ENCODE measurements at regions not wholly inside any gene's neighbourhood (a gene's known extent, or its start where the extent isn't known, plus 50 kb on each side); places are given as distances from the start of the nearest gene placed in this dataset.
"Not testable (repeated sequence)": the region's sequence is repeated elsewhere in the genome, so short reads cannot be mapped to it uniquely, and the experiment has no call there.

DNA sequence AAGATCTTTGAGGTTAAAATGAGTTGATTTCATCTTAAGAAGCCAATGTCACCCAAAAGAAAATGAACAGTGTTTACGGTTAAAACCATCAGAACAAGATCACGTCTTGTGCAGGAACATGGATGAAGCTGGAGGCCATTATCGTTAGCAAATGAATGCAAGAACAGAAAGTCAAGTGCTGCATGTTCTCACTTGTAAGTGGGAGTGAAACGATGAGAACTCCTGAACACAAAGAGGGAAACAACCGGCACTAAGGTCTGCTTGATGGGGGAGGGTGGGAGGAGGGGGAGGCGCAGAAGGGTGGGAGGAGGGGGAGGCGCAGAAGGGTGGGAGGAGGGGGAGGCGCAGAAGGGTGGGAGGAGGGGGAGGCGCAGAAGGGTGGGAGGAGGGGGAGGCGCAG lies 214.8 kb upstream of the PRKCQ start:
- not testable (repeated sequence) for DNase-seq

- no peak for DNase-seq
Observed at GRCh38 chr10:6794441-6794840, 214.4 kb upstream of the PRKCQ start.

DNA sequence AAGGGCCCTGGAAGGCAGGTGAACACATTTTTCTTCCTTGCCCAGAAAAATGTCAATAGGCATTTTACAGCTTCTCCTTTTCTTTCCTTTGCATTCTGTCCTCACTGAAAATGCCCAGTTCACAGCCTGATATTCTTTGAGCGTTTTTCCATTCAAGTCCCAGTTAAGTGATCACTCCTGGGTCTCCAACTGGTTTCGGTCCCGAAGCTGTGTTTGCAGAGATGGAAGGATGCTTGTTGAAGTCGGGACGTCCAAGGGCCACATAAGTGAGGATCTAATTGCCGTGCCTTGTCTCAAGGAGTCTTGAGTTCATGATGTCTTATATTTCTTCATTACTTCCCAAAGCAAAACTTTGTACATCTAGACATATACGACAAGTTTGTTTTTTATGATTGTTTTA lies 208.7 kb upstream of the PRKCQ start:
- no peak for DNase-seq

DNA sequence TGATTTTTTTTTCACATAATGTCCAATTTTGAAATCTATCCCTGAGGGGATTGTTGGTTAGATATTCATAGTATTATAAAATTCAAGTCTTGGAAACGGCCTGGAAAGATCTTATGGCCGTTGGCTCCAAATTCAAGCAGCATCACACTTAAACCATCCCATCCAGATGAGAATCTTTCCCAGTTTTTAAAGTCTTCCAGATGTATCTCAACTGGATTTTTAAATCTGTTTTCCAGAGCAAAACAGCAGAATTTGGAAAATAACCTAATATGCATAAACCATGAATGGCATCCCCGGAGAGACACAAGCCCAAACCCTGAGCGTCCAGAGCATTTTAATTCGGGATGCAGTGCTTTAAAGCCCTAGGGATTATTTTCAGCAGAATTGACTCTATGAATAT lies 208.2 kb upstream of the PRKCQ start:
- no peak for DNase-seq

GRCh38 chr10:6787718-6788117 lies 207.6 kb upstream of the PRKCQ start:
- DNase-seq: no peak

DNA sequence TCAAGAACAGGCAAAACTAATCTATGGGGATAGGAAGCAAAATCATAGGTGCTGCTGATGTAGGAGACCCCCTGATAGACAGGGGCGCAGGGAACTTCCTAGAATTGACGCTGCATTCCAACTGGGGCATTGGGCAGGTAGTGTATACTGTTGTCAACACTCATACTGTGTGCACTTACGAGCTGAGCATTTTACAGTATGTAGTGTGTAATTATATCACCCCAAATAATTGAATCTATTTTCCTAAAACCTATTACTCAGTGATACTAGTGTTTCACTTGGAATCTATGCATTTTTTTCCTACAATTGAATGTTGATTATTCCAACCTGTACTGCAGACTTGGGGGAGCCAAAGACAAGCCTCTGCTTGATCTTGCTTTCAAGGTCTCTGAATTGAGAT lies 207.0 kb upstream of the PRKCQ start:
- no peak for DNase-seq

- no peak for DNase-seq
Observed at GRCh38 chr10:6786579-6787031, 206.5 kb upstream of the PRKCQ start.

DNA sequence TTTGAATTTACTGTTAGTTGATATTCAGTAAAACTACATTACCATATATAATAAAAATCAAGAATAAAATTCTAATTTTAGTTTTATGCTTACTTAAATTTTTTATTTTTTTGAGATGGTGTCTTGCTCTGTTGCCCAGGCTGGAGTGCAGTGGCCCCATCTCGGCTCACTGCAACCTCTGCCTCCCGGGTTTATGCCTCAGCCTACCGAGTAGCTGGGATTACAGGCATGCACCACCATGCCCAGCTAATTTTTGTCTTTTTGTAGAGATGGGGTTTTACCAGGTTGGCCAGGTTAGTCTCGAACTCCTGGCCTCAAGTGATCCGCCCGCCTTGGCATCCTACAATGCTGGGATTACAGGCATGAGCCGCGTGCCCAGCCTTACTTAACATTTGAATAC lies 204.4 kb upstream of the PRKCQ start:
- not testable (repeated sequence) for DNase-seq

DNA sequence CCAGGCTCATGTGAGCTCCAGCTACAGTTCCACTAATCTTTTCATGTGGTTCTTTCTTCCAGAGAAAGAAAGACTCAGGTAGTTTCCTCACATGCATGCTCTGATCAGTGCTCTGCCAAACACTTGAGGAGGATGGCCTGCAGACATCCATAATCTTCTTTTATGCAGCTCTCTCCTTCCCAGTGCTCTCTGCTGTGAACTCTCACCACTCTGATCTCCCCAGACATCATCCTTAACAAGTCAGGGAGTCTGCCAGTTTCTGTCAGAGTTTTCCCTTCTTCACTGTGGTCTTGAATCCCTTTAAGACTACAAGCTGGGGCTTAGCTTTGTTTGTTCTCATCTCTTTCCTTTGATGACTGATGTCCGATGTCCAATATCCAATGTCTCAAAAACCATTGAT lies 203.4 kb upstream of the PRKCQ start:
- no peak for DNase-seq

DNA sequence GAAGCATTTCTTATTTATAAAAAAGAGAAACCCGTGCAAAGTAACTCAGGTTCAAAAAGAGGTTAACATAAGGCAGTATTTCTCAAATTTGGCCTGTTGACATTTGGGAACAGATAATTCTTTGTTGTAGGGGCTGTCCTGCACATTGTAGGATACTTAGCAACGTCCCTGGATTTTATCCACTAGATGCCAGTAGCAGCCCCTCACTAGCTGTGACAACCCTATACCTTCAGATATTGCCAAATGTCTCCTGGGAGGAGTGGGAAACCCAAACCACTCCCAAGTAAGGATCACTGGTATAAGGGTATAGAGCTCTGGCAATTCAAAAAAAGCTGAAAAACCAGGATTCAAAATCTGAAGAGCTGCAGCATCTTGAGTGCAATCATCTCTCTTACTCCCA lies 202.3 kb upstream of the PRKCQ start:
- DNase-seq: no peak

DNA sequence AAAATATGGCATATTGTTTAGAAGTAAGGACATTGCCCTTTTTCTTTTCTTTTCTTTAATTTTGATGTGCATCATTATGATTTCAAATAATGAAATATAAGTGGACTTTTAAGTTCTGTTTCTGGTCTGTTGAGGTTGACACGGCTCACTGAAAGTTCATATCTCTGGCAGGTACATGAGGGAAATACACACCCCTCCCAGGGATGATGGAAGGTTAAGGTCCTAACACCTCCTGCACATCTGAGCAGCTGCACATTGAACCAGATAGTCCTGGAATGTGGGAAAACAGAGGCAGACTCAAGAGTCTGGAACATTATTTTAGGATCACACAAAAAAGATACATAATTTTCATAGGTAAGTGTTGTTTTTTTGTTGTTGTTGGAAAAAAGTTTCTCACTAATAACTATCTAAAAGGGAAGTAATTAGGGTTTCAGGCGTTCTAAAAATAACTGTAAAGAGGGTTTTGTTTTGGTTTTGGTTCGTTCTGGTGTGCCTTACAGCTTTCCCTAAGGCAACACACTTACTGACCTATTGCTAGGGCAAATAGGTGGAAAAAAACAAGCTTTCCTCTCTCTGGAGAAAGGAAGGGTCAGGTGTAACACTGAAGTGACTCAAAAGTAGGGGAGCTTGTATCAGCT lies 201.2 kb upstream of the PRKCQ start:
- no peak for DNase-seq

- no peak for DNase-seq
Observed at GRCh38 chr10:6780008-6780677, 200.1 kb upstream of the PRKCQ start.

GRCh38 chr10:6778992-6779701 lies 199.1 kb upstream of the PRKCQ start:
- no peak for DNase-seq

DNA sequence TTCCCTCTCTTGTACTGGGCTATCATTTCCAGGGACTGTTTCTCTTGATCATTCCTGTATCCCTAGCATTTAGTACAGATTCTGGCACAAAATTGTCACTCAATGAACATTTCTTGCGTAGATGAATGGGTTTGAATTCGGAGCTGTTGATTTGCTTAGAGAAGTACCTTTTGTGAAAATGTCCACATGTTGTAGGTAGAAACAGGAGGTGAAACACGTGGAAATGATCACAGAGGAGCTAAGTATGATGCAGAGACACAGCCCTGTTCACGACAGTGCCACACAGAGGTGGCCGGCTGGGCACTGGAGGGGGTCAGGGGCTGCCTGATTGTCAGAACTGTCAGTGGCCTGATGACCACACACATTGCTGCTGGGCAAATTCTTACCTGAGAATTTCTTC lies 196.1 kb upstream of the PRKCQ start:
- no peak for DNase-seq

DNA sequence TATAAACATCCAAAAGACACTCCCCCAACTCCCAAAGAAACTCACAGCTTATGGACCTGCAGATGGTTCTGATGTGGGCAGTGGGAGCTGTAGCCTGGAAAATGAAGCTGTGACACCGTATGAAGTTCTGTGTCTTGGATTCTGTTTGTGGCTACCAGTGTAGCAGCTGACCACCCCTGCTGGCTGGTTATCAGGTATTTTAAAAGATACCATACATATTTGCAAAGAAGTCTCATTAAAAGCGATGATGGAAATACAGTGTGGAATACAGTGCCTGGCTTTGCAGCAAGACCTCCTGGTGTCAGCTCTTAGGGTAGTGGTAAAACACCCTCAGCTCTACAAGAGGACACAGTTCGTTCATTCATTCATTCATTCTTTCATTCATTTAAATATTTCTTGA lies 194.3 kb upstream of the PRKCQ start:
- no peak for DNase-seq

GRCh38 chr10:6771331-6771730 lies 191.3 kb upstream of the PRKCQ start:
- no peak for DNase-seq

GRCh38 chr10:6770846-6771245 lies 190.8 kb upstream of the PRKCQ start:
- DNase-seq: no peak

DNA sequence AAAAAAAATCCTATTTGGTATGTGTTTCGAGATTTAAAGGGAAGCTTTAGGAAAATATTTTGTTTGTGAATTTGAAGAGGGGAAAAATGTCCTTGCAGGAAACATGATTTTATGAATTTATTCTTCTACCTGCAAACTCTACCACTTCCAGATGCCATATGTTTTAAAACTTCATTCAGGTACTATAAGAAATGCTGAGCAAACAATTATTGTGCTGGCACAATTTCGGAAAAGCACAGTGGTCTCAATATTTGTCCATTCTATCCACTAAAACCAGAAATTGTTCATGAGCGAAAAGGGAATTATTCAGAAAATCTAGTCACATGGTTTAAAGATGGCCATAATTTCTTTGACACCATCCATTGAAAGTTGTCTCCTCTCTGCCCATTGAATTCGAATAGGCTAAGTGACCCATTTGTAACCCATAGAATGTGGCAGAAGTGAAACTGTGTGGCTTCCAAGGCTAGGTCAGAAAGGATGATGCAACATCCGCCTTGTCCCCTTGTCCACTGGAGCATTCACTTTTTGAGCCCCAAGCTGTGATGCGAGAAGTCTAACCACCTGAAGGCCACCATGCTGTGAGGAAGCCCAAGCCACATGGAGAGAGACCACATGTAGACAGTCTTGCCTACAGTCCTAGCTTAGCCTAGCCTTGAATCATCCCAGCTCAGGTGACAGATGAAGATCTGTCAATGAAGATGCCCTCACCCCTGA lies 189.8 kb upstream of the PRKCQ start:
- DNase-seq: no peak

DNA sequence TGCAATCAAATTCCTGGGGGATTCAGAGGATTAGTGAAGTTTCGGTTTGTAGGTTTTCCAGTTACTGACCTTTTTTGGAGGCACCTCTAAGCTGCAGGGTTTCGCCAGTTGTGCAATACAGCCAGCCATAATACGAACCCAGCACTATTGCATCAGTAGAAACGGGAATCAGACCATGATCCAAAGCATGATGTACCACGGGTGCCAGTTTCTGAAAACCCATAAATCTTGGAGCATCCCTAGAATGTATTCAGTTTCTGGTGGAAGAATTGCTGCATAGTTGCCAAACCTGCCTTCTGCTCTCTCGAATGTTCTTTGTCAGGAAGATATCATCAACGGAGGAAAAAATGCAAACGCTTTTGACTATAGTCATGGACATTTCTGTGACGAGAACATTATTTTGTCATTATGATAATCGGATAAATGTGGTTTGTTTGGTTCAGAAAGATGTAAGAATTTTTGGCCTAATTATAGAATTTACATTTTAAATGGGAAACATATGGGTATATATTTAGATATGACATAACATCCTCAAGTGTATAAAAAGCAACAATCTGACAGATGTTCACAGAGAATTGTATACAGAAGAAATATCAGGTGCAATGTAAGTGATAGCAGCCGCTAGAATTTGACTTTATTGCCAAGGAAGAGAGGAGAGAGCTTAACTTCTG lies 186.2 kb upstream of the PRKCQ start:
- DNase-seq: no peak

DNA sequence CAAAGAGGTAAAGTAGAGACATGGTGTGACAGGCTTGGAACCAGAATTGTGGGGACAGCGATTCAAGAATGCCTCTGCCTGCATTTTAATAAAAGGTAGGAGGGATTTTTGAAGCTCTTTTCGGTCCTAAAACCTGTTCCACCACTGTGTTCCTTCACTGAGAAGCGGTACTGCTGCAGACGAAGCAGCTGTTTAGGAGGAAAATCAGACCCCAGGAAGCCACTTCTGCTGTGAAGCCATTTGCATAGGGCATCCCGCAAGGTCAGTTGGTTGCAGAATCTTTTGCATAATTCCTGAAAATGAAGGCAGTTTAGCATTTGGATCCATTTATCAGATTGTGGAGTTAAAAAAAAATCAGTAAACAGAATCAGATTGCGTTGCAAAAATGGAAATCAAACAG lies 183.3 kb upstream of the PRKCQ start:
- no peak for DNase-seq

DNA sequence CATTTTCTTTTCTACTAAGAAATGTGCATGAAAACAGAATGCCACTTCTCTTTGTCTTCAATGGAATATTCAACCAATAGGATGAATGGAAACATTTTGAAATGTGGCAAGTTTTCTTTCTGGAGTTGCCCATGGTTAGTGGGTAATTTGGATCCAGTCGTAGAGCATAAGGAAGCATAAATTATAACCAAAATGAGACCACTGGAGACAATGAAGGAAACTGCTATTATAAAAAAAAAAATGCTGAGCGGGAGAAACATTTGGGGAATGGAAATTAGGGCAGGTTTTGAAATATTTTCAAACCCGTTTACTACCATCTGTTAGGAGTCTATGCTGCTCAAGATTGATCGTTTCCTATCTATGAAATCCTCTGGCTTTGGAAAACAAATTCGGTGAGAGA lies 182.9 kb upstream of the PRKCQ start:
- DNase-seq: no peak

- no peak for DNase-seq
Observed at GRCh38 chr10:6759961-6760360, 179.9 kb upstream of the PRKCQ start.

GRCh38 chr10:6757158-6757557 lies 177.1 kb upstream of the PRKCQ start:
- DNase-seq: no peak

All from NCI-H1417 (cell line).